Inflammatory macrophage (primary cell): ENCODE measurements at regions not wholly inside any gene's neighbourhood (a gene's known extent, or its start where the extent isn't known, plus 50 kb on each side); places are given as distances from the start of the nearest gene placed in this dataset.

Experiments
- DNase-seq, 2 donors: peaks; one replicate each; pipeline ENCODE4 v3.0.0-alpha.2; 2020 to 2022

DNA sequence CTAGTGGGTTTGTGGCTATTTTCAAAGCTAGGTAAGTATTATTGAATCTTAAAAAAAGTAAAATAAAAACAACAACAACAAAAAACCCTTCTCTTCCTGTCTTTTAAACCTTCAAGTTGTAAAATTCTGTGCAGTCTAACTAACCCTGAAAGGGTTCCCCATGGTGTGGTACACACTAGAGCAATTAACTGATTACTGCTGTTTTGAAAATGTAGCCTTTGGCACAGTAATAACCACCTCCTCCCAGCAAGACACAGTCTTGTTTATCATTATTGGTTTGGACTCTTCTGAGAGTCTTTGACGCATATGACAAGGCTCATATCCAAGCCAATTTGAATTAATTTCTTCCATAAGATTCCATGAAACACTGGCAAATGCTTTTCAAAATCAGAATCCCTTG lies 2184.6 kb upstream of the PIK3C3 start:
- no peak for DNase-seq

DNA sequence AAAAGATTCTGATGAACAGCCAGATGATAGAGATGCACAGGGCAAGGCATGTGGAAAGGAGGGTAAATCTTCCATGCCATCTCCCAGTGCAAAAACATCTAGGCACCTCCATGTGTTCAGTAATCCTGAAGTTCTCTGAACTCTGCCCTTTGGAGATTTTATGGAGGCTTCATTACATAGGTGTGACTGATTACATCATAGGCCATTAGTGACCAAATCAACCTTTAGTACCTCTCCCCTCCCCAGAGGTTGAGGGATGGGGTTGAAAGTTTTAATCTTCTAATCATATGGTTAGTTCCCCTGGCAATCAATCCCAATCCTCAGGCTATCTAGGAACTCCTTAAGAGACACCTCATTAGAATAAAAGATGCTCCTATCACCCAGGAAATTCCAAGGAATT lies 2190.2 kb upstream of the PIK3C3 start:
- DNase-seq, result no peak

DNA sequence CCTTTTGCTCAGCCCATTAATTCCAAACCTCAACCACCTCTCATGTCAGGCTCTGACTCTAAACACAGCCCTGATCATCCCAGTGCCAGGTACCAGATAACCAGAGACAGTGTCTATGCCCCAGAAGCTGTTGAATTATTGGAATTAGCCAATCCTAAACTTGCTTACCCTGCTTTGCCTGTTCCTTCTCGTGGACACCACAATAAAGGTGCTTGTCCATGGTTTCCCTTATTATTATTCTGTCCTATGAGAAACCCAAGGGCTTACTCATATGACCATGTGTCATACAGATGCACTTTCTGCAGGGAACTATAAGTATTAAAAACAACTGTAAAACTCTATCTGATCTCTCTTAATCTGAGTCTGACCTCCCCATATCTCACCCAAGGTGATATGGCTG lies 2193.8 kb upstream of the PIK3C3 start:
- no peak for DNase-seq

DNA sequence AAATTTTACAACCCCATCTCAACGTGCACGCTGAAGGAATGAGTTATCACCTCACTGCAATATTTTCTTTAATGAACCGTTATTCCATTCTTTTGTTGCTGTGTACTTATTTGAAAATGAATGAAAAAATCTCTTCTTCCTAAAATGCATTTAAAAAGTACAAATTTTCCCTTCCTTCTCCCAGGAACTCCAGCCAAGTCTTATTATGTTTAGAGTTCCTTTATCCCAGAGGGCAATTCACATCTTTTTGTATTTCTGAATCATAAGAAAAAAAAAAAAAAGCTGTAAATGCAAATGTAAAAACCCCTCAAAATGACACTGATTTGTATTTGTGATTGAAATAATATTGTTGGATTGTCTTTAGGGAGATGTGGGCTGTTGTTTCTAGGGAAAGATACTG lies 2194.3 kb upstream of the CELF4 start:
- DNase-seq, result no peak

DNA sequence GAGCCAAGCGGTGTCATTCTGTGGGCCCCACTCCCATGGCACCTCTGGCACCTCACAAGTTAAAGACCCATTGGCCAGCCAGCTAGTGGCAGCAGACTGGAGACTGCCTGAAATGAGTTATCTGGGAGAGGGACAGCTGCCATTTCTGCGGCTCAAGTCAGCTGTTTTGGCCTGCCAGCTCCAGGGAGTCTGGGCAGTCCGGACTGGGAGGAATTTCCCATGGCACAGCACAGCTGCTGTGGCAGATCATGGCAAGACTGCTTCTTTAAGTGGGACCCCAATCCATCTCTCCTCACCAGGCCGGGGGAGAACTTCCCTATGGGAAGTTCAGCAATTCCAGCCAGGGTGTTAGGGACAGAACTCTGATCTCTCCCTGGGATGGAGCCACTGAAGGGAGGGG lies 2187.6 kb upstream of the CELF4 start:
- no peak for DNase-seq

DNA sequence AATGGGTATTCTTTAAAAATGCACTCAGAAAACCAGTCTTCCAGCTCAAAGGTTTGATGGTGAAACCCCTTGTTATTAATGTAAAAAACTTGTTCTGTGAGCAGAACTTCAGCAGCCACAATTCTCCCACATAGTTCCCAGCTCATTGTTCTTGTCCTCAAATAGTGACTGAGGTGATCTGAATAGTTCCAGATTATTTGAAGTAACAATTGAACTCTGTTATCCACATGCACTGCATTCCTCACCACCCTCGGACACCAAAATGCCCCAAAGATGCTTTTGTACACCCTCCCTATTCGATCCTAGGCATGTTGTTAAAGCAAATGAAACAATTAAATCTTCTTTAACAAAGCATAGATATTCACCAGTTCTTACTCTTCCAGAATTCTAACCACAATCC lies 2186.8 kb upstream of the CELF4 start:
- DNase-seq, result no peak

DNA sequence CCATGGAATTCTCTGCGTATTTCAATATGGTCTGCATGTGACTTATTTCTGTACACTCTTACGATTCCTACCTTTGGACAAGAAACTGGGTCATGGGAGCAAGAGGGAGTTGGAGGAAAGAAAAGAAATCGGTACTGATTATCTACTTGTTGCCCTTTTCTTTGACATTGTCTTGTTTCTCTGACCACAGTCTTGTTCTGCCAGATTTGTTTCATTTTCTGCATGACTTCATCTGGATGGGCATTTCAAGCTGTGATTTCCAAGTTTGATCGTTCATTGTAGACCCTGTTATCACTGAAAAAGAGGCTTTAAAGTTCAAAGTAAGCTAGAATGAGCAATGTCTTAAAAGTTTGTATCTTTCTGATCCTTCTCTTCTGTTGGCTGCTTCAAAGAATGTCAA lies 2186.3 kb upstream of the CELF4 start:
- no peak for DNase-seq

DNA sequence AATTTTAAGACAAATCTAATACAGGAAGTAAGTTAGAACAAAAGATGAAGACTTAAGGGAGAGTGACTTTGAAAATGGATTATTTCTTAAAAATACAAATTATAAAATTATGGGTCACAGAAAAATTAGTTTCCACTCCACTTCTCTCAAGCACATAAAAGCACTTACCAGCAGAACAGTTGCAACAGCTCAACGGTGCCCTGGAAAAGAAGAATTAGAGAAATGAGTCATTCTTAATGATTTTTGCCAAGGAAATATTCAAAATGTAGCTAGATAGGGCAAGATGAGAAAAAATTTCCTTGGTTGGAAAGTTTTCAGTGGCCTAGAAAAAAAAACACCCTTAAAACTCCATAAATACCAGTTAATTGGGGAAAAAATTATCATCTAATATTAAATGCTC lies 2185.6 kb upstream of the CELF4 start:
- no peak for DNase-seq

DNA sequence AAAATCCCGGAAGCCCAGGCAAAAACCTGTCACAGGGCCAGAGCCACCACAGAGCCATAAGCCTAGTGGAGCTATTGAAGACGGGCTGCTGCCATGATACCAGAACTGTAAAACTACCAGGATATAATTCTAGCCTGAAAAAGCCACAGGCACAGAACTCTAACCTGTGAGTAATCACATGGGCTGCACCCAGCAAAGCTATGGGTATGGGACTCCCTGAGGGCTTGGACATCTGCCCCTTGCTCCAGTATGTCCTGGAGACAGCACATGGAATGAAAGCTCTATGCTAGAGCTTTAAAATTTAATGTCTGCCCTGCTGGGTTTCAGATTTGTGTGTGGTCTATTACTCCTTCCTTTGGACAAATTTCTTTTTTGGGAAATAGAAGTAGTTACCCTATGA lies 2183.6 kb upstream of the CELF4 start:
- no peak for DNase-seq

DNA sequence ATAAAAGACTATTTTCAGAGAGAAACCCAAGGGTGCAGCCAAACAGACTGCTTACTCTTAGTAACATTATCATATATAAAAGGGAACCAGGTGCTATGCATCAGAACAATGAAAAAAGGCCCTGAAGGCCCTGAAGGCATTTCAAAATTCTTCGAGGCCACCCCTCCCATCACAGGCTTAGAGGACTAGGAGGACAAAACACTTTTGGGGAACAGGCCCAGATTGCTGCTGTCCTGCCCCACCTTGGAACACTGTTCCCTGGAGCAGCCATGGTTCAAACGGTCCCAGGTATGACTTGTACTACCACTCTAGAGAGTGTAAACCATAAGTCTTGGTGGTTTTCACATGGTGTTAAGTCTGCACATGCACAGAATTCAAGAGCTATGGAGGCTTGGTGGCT lies 2183.1 kb upstream of the CELF4 start:
- no peak for DNase-seq

DNA sequence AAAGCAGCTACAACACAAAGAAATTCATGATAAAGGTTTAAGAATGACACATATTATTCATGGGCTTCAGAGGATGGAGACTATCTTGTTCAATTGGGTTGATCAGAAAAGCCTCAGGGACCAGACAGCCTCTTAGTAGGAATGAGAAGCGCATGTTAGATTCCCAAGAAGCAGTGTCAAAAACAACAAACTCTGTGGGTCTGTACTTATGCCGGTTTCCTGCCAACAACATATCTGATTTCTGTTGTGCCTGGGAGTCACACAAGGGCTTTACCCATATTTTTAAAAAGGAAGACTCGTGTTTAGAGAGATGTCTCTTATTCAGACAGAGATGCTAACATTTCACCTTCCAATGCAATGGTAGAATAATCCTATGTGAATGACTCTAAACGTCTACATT lies 2180.6 kb upstream of the CELF4 start:
- no peak for DNase-seq

DNA sequence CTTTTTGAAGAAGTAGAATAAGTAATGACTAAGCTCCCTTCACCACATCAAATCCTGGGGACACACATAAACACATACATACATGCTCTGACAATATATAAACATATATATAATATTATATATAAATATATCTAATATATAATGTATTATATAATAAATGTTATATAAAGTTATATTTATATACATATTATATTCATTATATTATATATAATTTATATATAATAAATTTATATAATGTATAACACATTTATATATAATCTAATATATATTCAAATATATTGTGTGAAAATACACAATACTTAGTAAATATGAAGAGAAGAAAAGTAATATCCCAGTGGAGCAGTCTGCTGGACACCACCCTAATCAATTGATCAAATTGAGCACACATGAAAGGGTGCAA lies 2177.9 kb upstream of the CELF4 start:
- DNase-seq, result no peak

DNA sequence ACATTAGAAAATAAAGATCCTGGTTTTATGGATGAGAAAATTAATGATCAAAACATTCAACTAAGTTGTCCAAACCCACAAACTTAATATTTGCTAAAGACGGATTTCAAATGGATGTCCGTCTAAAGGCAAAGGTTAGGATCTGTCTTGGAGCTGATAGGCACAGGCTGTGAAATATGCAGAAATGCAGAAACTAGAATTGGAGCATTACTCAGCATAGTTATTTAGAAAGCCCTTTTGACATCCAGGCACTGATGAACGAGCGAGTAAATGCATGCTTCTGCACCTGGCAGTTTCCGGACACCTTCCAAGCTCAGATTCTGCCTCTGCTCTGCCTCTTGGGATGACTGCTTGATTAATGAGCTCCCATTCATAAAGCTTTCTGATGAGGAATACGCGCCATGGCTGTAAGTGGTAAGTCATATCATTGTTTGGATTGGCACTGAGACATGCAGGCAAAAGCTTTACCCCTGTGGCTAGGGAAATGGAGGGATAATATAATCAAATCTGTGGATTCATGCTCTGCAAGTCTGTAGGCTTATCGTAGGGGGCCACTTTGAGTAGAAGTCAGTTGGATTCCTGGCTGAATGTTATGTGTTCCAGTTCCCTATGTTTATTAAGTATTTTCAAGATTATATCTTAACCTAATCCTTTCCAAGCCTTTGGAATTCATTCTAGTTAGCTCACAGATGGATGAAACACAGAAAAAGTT lies 2176.3 kb upstream of the CELF4 start:
- no peak for DNase-seq

DNA sequence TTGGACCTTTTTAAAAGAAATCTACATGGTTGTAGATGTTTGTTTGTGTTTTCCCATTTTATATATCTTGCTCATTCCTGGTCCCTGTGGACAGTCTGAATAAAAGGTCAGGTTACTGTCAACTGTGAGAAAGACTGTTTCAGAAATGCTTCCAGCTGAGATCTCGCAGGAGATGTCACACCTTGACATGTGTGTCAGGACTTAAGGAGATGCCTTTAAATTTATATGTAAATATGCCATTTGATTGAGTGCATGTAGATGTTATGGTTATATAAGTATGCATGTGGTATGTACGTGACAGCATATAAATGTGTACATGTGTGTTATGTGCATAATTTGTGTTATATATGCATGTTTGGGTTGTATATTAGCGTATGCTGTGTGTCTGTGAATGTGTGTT lies 2172.3 kb upstream of the CELF4 start:
- DNase-seq, result no peak

DNA sequence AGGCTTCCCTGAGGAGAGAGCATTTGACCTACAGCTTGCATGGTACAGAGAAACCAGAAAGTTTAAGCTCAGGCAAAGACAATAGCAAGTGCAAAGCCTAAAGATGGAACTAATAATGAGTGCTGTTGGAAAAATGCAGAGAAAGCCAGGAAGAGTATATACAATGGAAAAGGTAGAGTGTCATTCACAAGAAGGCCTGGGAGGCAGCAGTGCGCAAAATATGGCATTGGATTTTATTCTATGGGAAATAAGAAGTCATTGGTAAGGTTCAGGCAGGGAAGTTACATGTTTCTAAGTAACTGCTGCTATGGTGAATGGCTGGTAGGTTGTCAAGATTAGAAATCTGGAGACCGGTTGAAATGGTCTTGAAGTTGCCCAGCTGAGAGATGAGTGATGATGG lies 2167.3 kb upstream of the CELF4 start:
- DNase-seq, result no peak

DNA sequence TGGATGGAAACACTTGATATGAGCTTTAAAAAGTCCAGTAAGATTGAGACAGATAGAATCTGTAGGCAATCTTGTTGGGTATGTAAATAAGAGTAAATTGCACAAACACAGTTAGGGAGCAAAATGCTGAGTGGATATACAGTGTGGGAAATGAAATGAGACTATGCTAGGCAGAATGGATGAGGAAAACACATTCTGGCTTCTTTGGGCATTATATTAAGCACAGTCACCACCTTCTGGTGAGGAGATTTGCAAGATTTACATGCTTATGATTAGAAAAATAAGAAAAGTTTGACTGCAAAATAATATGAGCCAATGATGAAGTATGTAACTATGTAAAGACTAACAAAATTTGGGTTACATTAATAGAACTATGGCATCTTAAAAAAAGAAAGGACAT lies 2165.0 kb upstream of the CELF4 start:
- DNase-seq, result no peak

DNA sequence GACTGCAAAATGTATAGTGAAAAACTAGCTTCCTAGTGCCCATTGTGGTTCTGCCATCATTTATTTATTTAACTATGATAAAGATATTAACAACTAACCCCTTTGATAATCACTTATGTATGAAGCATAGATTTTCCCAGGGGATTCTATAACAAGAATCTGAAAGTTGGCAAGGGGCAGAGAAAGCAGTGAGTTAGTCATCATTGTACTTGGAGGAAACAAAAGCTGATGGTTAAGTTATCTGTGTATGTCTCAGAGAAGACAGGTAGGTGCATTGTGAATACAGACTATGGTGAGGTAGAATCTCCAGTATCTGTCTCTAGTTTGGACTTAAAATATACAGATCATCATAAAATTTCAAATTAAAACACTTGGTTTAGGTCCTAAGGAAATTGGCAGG lies 2159.1 kb upstream of the CELF4 start:
- DNase-seq, result no peak

DNA sequence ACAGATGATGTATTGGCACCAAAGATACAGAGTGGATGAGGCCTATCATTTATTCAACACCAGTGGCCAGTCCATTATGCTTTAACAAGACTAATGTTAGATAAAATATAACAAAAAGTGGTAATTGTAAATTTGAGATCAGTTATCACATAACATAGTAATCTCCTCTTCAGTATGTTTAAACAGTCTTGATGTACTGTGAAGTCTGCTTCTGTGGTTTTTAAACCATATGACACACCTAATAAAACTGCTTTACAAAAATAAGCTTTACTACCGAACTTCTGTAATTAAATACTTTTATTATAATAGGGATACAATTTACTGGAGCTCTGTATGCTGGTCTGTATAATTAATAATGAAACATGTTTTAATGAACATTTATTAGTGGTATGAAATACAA lies 2156.1 kb upstream of the CELF4 start:
- no peak for DNase-seq

DNA sequence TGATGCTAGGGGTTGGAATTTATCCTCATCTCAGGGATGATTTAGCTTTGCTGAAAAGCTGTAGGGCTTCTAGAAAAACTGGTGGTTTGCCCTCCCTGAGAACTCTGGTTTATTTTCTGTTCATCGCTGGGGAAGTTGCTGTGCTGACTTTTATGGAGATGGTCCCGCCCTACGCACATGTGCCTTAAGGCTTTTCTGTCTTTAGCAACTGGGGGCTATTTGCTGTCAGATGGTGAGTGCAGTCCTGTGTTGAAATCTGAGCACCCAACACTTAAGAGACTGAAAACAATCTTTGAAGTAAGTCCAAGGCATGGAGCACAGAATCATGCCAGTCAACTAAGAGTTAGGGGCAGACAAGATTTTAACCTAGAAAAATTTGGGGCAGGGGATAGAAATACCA lies 2148.4 kb upstream of the CELF4 start:
- no peak for DNase-seq

DNA sequence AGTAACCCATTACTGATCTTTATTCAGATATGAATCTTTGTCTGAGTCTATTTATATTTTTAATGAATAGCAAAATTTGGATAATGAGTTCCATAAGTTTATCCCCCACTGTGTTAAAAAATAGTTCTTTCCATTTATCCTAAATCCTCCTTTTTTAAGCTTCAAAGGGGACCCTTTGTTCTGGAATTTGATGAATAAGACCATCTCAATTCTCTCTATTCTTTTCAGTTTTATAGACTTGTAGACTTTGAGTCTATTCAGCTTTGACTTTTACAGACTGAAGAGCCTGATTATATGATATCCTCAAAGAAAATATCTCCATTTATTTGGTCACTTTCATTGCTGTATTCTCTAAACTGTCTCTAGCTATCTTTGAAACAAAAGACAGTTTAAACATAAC lies 2146.1 kb upstream of the CELF4 start:
- DNase-seq, result no peak

DNA sequence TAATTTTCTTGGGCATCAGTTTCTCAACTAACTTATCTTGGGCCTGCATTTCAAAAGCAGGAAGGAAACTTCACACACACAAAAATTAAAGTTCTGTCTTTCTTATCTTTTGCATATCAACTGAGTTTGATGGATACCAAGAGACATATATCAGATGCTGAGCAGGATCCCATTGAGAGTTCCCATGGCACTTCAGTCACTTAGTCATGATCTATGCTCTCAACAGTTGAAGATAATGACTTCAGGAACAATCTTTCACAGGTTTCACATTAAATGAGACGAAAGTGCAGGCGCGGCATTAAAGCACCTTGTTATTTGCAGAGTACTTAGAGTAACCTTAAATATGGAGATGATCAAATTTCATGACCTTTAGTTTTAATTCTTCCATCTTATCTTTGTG lies 2139.8 kb upstream of the CELF4 start:
- DNase-seq, result no peak

DNA sequence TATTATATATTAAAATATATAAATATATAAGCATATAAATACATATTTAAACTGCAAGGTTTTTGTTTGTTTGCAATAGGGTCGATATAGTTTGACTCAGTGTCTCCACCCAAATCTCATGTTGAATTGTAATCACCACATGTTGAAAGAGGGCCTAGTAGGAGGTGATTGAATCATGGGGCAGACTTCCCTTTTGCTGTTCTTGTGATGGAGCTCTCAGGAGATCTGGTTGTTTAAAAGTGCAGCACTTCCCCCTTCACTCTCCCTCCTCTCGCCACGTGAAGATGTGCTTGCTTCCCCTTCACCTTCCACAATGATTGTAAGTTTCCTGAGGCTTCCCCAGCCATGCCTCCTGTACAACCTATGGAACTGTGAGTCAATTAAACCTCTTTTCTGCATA lies 2137.3 kb upstream of the CELF4 start:
- peak; percentile 66 to 70 for DNase-seq

DNA sequence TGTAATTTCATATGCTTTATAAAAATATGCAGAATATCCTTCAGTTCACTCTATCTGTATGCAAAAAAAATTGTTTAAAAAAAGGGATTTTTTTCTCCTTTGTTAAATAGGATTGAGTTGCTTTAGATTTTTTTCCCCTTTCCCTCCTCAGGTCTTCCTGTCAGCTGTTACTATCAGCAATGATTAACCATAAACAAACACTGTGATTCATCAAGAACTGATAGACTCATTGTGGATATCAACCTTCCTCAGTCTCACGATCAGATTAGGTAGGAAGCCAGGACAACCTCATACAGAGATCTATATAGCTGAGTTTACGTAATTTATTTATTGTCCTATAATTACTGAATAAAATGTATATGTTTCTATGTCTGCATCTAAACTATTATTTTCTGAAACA lies 2136.2 kb upstream of the CELF4 start:
- no peak for DNase-seq

DNA sequence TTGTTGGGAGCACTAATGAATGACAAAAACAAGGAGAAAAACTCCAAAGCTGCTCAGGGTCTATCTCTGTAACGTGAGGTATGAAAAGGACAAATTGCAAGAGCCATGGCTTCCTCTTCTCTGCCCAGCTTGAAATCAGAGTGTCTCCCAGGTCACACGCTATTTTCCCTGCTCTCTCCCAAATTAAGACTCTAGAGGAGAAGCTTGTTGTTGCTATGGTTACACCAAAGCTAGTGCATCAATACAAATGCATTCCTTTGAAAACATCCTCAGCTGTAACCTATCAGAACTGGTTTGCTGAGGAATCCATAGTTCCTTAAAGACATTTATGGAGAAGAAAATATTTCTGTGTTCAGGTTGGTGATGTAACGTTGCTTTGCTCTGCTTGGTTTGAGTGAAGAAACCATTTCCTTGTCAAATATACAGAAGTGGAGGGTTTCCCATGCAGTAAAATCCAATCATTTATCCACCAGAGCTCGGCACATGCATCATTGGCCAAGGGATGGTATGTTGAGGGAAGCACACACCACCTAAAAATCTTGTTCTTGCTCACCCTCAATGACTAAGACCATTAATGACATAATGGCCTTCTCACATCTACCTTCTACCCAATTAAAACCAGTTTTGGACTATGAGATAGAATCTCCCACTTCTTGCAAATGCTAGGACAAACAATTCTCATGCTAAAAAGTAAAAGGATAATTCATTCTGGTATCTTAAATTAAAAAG lies 2135.6 kb upstream of the CELF4 start:
- peak in 1 of 2 donors; percentile 34 for DNase-seq
